Nephron (organoid): ENCODE measurements at regions not wholly inside any gene's neighbourhood (a gene's known extent, or its start where the extent isn't known, plus 50 kb on each side); places are given as distances from the start of the nearest gene placed in this dataset.
A peak's percentile ranks its signal among the peaks of the same experiment; 100 is the strongest.

ENCODE experiments used
- H3K27ac Mint-ChIP-seq, 3 experiments: 2 replicates each; pipeline ENCODE4 v1.8.0; 2020; ENCODE audit warnings: mixed read lengths in 3 of 3, mild to moderate bottlenecking in 2 of 3, moderate library complexity in 1 of 3
- H3K27me3 Mint-ChIP-seq: 2 replicates; pipeline ENCODE4 v1.8.0; 2021; ENCODE audit warnings: low read depth, mild to moderate bottlenecking, moderate library complexity, mixed read lengths
- H3K36me3 Mint-ChIP-seq: 2 replicates; pipeline ENCODE4 v1.8.0; 2020; ENCODE audit warnings: low read depth, mixed read lengths
- H3K4me1 Mint-ChIP-seq: 2 replicates; pipeline ENCODE4 v1.8.0; 2020; ENCODE audit warnings: mixed read lengths
- H3K4me3 Mint-ChIP-seq, 3 experiments: 2 replicates each; pipeline ENCODE4 v1.8.0; 2020; ENCODE audit warnings: mild to moderate bottlenecking in 3 of 3, mixed read lengths in 3 of 3, moderate library complexity in 2 of 3
- H3K9me3 Mint-ChIP-seq: 2 replicates; pipeline ENCODE4 v1.8.0; 2020; ENCODE audit warnings: mixed read lengths
- TF ChIP-seq, protein P1 (sequence below), 3 experiments: fragments of 200-600 bp; sonication (generic); IDR thresholded peaks; one replicate each; pipeline ENCODE4 v1.5.0; 2021; ENCODE audit warnings: antibody characterized with exemption in 3 of 3; ENCODE audit not compliant: unreplicated experiment in 3 of 3

DNA sequence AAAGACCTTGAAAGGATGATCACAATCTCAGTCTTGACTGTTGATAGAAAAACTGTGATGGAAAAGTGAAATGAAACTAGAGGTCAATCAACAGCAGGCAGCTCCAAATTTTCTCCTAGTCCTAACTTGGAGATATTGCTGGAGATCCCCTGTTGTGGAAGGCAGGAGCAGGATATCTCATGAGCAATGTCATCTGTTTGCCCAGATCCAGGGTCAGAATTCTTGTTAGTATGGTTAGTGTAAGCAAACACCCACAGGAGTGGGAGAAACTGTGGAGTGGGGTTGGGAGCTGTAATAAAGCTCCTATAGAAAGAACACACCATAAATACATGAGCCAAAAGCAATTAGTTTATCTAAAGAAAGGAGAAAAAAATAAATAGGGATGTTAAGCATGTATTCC is 169.0 kb downstream of the AKR1D1 start:
- Mint-ChIP-seq H3K4me3 (peak overlapping the region in 1 of 3 experiments; percentile 29), H3K27ac (peak overlapping the region; percentile 88 to 98 (median 98)), H3K4me1 (peaks cover 41% of the 10 kb centered on the region), H3K27me3 (no peaks in the 10 kb centered on the region), H3K36me3 (no peaks in the 10 kb centered on the region), H3K9me3 (peaks cover 5% of the 10 kb centered on the region)
- TF ChIP-seq, protein P1, sequence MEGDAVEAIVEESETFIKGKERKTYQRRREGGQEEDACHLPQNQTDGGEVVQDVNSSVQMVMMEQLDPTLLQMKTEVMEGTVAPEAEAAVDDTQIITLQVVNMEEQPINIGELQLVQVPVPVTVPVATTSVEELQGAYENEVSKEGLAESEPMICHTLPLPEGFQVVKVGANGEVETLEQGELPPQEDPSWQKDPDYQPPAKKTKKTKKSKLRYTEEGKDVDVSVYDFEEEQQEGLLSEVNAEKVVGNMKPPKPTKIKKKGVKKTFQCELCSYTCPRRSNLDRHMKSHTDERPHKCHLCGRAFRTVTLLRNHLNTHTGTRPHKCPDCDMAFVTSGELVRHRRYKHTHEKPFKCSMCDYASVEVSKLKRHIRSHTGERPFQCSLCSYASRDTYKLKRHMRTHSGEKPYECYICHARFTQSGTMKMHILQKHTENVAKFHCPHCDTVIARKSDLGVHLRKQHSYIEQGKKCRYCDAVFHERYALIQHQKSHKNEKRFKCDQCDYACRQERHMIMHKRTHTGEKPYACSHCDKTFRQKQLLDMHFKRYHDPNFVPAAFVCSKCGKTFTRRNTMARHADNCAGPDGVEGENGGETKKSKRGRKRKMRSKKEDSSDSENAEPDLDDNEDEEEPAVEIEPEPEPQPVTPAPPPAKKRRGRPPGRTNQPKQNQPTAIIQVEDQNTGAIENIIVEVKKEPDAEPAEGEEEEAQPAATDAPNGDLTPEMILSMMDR (IDR thresholded peaks at IDR 0.05; ENCODE audit: unreplicated experiment in 3 of 3), result no peak

DNA sequence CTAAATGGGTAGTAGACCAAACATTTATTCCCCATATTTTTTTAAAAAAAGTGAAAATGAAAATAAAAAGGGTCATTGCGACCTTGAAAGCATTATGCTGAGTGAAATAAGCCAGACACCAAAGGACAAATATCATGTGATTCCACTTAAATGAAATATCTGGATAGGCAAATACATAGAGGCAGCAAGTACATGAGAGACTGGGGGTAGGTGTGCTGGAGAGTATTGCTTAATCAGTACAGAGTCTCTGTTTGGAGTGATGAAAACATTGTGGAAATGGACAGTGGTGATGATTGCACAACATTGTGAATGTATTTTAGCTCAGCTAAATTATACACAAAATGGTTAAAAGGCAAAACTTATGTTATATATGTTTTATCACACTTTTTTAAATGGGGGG is 169.4 kb downstream of the AKR1D1 start:
- Mint-ChIP-seq H3K9me3 (peaks cover 5% of the 10 kb centered on the region), H3K36me3 (no peaks in the 10 kb centered on the region), H3K27me3 (peaks cover 2% of the 10 kb centered on the region), H3K4me1 (peaks cover 41% of the 10 kb centered on the region), H3K27ac (peak overlapping the region; percentile 88 to 98 (median 98)), H3K4me3 (no peak overlapping the region)
- TF ChIP-seq, protein P1 (IDR thresholded peaks at IDR 0.05; ENCODE audit: unreplicated experiment in 3 of 3), result no peak

DNA sequence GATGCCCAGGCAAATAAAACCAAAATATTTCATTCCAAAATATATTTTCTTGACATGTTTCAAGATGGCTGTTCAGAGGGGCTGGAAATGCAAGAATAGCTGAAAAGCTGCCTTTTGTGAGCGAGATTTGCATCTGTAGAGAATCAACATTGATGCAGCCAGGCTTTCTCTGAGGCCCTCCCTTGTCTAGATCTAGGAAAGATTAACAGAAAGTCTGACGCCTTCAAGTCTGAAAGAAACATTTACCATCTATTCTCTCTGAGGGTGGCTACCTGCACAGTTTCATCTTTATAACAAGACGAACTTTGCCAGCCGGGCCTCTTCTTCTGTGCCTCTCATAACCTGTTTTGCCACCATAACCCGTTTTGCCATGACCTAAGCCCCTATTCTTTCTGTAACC is 170.2 kb downstream of the AKR1D1 start:
- TF ChIP-seq, protein P1 (IDR thresholded peaks at IDR 0.05; ENCODE audit: unreplicated experiment in 3 of 3), result no peak
- H3K27me3 Mint-ChIP-seq, result peaks cover 3% of the 10 kb centered on the region

DNA sequence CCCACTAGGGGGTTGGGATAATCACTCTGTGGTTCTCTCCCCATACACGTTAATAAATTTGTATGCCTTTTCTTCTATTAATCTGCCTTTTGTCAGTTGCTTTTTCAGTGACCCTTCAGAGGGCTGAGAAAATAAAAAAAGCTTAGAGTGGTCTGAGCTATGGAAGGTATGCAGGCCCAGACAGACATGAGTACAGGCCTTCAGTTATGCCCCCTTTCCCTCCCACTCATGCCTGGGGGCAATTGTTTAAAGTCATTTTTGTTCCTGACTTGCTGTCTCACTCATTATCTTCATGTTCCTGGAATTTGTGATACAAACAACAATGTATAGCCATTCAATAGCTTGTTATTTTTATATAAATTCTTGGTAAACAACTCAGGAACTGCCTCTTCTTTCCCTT is 170.8 kb downstream of the AKR1D1 start:
- Mint-ChIP-seq H3K27me3 (peaks cover 3% of the 10 kb centered on the region), H3K4me1 (peaks cover 41% of the 10 kb centered on the region), H3K36me3 (no peaks in the 10 kb centered on the region), H3K9me3 (peaks cover 5% of the 10 kb centered on the region), H3K4me3 (no peak overlapping the region), H3K27ac (peak overlapping the region; percentile 88 to 98 (median 98))
- TF ChIP-seq, protein P1 (IDR thresholded peaks at IDR 0.05; ENCODE audit: unreplicated experiment in 3 of 3), result no peak

More for the DNA sequence above, 170.2 kb downstream of the AKR1D1 start:
- H3K36me3 Mint-ChIP-seq, result no peaks in the 10 kb centered on the region
- peaks cover 41% of the 10 kb centered on the region for H3K4me1 Mint-ChIP-seq
- H3K4me3 Mint-ChIP-seq, result no peak overlapping the region
- peak overlapping the region; percentile 88 to 98 (median 98) for H3K27ac Mint-ChIP-seq
- H3K9me3 Mint-ChIP-seq, result peaks cover 5% of the 10 kb centered on the region

DNA sequence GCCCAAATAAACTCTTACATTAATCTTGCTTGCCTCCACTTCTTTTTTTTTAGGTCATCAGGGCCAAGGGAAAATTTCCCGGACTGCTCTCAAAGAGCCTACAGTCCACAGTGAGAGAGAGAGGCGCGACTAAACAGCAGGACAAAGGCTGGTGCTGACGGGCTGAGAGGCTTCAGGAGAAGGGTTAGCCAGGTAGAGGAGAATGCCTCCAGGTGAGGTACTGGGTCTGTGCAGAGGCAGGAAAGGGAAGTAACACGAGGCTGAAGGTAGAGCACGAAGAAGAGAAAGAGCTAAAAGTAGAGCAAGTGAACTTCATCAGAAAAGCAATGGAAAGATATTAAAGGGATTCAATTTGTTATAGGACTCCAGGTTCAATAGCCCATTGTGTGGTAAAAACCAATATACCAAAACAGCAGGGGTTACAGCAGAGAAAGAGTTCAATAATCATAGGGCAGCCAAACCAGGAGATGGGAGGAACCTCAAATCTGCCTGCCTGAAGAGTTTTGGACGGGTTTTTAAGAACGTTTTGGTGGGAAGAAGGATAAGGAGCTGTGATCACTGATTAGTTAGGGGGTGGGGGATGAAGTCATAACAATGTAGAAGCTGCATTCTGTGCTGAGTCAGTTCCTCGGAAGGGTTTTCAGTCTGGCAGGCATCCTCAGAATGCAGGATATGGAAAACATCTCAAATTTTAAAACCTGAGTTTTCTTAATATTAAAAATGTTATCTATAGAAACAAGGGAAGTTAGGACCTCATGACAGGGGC is 171.5 kb downstream of the AKR1D1 start:
- Mint-ChIP-seq H3K27me3 (peaks cover 3% of the 10 kb centered on the region), H3K4me3 (peak overlapping the region in 1 of 3 experiments; percentile 2), H3K4me1 (peaks cover 41% of the 10 kb centered on the region), H3K9me3 (peaks cover 5% of the 10 kb centered on the region), H3K27ac (peak overlapping the region; percentile 88 to 98 (median 98)), H3K36me3 (no peaks in the 10 kb centered on the region)
- TF ChIP-seq, protein P1 (IDR thresholded peaks at IDR 0.05; ENCODE audit: unreplicated experiment in 3 of 3), result no peak

DNA sequence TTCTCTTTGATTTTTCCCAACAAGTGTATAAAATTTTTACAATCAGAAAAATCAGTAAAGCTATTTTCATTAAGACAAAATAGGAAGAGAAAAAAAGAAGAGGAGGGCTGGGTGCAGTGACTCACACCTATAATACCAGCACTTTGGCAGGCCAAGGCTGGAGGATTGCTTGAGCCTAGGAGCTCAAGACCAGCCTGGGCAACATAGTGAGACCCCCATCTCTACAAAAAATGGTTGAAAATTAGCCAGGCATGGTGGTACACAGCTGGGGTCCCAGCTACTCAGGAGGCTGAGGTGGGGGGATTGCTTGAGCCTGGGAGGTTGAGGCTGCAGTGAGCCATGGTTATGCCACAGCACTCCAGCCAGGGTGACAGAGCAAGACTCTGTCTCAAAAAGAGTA is 172.3 kb downstream of the AKR1D1 start:
- H3K27me3 Mint-ChIP-seq, result peaks cover 3% of the 10 kb centered on the region
- H3K9me3 Mint-ChIP-seq, result peaks cover 12% of the 10 kb centered on the region
- no peaks in the 10 kb centered on the region for H3K36me3 Mint-ChIP-seq
- no peak overlapping the region for H3K4me3 Mint-ChIP-seq
- peaks cover 37% of the 10 kb centered on the region for H3K4me1 Mint-ChIP-seq
- TF ChIP-seq, protein P1 (IDR thresholded peaks at IDR 0.05; ENCODE audit: unreplicated experiment in 3 of 3), result no peak
- H3K27ac Mint-ChIP-seq, result no peak overlapping the region
